AG09309 (cell line): ENCODE measurements at regions not wholly inside any gene's neighbourhood (a gene's known extent, or its start where the extent isn't known, plus 50 kb on each side); places are given as distances from the start of the nearest gene placed in this dataset.

ENCODE experiments used
- DNase-seq: peaks from one replicate; pipeline ENCODE4 v3.0.0-alpha.2; 2010; ENCODE audit warnings: low read depth
- H3K4me3 ChIP-seq: 2 replicates; pipeline ENCODE4 v1.5.1; 2011; ENCODE audit warnings: mild to moderate bottlenecking, low read depth, low read length, moderate library complexity; ENCODE audit not compliant: control insufficient read depth
- CTCF ChIP-seq: IDR thresholded peaks from 2 replicates; pipeline ENCODE4 v1.5.1; 2011; ENCODE audit warnings: mild to moderate bottlenecking, low read depth, low read length, inconsistent platforms; ENCODE audit not compliant: insufficient read depth, control insufficient read depth; ENCODE audit errors: missing control alignments

- no peak overlapping the region for H3K4me3 ChIP-seq
- TF ChIP-seq CTCF: no peak
- DNase-seq: no peak
Observed at GRCh38 chr13:80783926-80784565, 443.1 kb upstream of the SPRY2 start.

- no peak for DNase-seq
- no peak overlapping the region for H3K4me3 ChIP-seq
- no peak for TF ChIP-seq CTCF
Observed at GRCh38 chr13:80782441-80782840, 441.5 kb upstream of the SPRY2 start.

GRCh38 chr13:80778297-80778696 is 437.4 kb upstream of the SPRY2 start:
- no peak for DNase-seq
- H3K4me3 ChIP-seq: no peak overlapping the region
- no peak for TF ChIP-seq CTCF

GRCh38 chr13:80757694-80758093 is 416.8 kb upstream of the SPRY2 start:
- no peak overlapping the region for H3K4me3 ChIP-seq
- no peak for DNase-seq
- no peak for TF ChIP-seq CTCF

GRCh38 chr13:80755910-80756309 is 415.0 kb upstream of the SPRY2 start:
- no peak overlapping the region for H3K4me3 ChIP-seq
- no peak for DNase-seq
- no peak for TF ChIP-seq CTCF

GRCh38 chr13:80754441-80754840 is 413.5 kb upstream of the SPRY2 start:
- TF ChIP-seq CTCF: no peak
- no peak overlapping the region for H3K4me3 ChIP-seq
- no peak for DNase-seq

- no peak for DNase-seq
- H3K4me3 ChIP-seq: no peak overlapping the region
- TF ChIP-seq CTCF: no peak
Observed at GRCh38 chr13:80753866-80754265, 412.9 kb upstream of the SPRY2 start.
